SK-N-SH (cell line): ENCODE measurements at regions not wholly inside any gene's neighbourhood (a gene's known extent, or its start where the extent isn't known, plus 50 kb on each side); places are given as distances from the start of the nearest gene placed in this dataset.
"Not testable (repeated sequence)": the region's sequence is repeated elsewhere in the genome, so short reads cannot be mapped to it uniquely, and the experiment has no call there.

Source experiments
- ELF1 ChIP-seq: IDR thresholded peaks from 2 replicates; pipeline ENCODE4 v1.4.0; 2012
- EZH2phosphoT487 ChIP-seq: fragments of 200-600 bp; sonication (generic); IDR thresholded peaks from 2 replicates; pipeline ENCODE4 v1.6.1; 2017; ENCODE audit warnings: low read depth, mixed run types, mild to moderate bottlenecking, antibody characterized with exemption, moderate library complexity, borderline replicate concordance
- FOSL2 ChIP-seq: IDR thresholded peaks from 2 replicates; pipeline ENCODE4 v1.4.0; 2012; ENCODE audit warnings: low read depth, mild to moderate bottlenecking, moderate library complexity, borderline replicate concordance
- FOXJ3 ChIP-seq: sonication (generic); formaldehyde crosslinking; IDR thresholded peaks from 2 replicates; pipeline ENCODE4 v1.5.1; 2020; ENCODE audit warnings: mild to moderate bottlenecking, missing genetic modification reagents
- NRF1 ChIP-seq: IDR thresholded peaks from 2 replicates; pipeline ENCODE4 v1.6.1; 2012; ENCODE audit warnings: low read depth, mild to moderate bottlenecking, low read length
- RAD21 ChIP-seq: IDR thresholded peaks from 2 replicates; pipeline ENCODE4 v1.6.1; 2012; ENCODE audit warnings: mild to moderate bottlenecking, low read length
- RFX5 ChIP-seq: IDR thresholded peaks from 2 replicates; pipeline ENCODE4 v1.6.1; 2012; ENCODE audit warnings: mild to moderate bottlenecking, improper control_type of control experiment, low read length
- RXRA ChIP-seq: IDR thresholded peaks from 2 replicates; pipeline ENCODE4 v1.4.0; 2012; ENCODE audit warnings: low read depth, mild to moderate bottlenecking, borderline replicate concordance
- TAF1 ChIP-seq: IDR thresholded peaks from 2 replicates; pipeline ENCODE4 v1.6.1; 2012; ENCODE audit warnings: low read depth, mild to moderate bottlenecking, low read length, moderate library complexity, borderline replicate concordance
- TCF12 ChIP-seq: IDR thresholded peaks from 2 replicates; pipeline ENCODE4 v1.4.0; 2012
- YY1 ChIP-seq: IDR thresholded peaks from 2 replicates; pipeline ENCODE4 v1.4.0; 2012; ENCODE audit warnings: low read depth, mild to moderate bottlenecking
- TF ChIP-seq, protein P1 (sequence below): fragments of 200-600 bp; sonication (generic); IDR thresholded peaks from 2 replicates; pipeline ENCODE4 v1.6.1; 2017; ENCODE audit warnings: antibody characterized with exemption, mild to moderate bottlenecking, moderate library complexity
- TF ChIP-seq, protein P2 (sequence below): IDR thresholded peaks from 2 replicates; pipeline ENCODE4 v1.4.0; 2012; ENCODE audit warnings: low read depth

DNA sequence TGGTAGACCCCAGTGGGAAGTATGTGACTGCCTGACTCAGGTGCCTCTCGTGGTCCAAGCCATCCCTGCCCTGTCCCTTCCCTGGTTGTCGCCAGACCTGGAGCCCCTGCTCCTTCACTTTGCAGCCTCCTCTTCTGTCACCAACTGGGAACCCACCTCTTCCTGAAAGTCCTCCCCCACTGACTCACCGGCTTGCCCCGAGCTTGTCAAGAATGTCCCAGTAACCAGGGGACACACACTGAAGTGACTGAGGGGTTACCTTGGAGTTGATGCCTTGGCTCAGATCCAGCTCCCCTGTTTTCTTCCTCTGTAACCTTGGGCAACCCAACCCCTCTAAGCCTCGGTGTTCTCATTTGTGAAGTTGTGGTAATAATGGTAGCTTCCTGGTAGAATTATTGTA is 155.4 kb downstream of the OR4F15 start:
- TF ChIP-seq TCF12; RXRA; FOXJ3 (CRISPR knock-in tag); ELF1; TAF1; FOSL2; RFX5; RAD21; YY1; EZH2phosphoT487; NRF1: not testable (repeated sequence)
- TF ChIP-seq, protein P1, sequence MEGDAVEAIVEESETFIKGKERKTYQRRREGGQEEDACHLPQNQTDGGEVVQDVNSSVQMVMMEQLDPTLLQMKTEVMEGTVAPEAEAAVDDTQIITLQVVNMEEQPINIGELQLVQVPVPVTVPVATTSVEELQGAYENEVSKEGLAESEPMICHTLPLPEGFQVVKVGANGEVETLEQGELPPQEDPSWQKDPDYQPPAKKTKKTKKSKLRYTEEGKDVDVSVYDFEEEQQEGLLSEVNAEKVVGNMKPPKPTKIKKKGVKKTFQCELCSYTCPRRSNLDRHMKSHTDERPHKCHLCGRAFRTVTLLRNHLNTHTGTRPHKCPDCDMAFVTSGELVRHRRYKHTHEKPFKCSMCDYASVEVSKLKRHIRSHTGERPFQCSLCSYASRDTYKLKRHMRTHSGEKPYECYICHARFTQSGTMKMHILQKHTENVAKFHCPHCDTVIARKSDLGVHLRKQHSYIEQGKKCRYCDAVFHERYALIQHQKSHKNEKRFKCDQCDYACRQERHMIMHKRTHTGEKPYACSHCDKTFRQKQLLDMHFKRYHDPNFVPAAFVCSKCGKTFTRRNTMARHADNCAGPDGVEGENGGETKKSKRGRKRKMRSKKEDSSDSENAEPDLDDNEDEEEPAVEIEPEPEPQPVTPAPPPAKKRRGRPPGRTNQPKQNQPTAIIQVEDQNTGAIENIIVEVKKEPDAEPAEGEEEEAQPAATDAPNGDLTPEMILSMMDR, result not testable (repeated sequence)
- TF ChIP-seq, protein P2, sequence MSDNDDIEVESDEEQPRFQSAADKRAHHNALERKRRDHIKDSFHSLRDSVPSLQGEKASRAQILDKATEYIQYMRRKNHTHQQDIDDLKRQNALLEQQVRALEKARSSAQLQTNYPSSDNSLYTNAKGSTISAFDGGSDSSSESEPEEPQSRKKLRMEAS, result not testable (repeated sequence)
